Neutrophil (primary cell): ENCODE measurements at regions not wholly inside any gene's neighbourhood (a gene's known extent, or its start where the extent isn't known, plus 50 kb on each side); places are given as distances from the start of the nearest gene placed in this dataset.

ENCODE experiments used
- H3K27ac ChIP-seq: fragments of 200-600 bp; sonication (generic); 2 replicates; pipeline ENCODE4 v1.5.1; 2016; ENCODE audit warnings: mild to moderate bottlenecking, moderate library complexity
- H3K27me3 ChIP-seq: fragments of 200-600 bp; sonication (generic); 2 replicates; pipeline ENCODE4 v1.6.0; 2016; ENCODE audit warnings: mild to moderate bottlenecking
- H3K36me3 ChIP-seq: fragments of 200-600 bp; sonication (generic); 2 replicates; pipeline ENCODE4 v1.5.1; 2017
- H3K4me1 ChIP-seq, 2 experiments: fragments of 200-600 bp in 1 of 2; sonication (generic) in 1 of 2; 1 replicate in 1 of 2; 2 replicates in 1 of 2; pipeline versions ENCODE4 v1.5.1 to v1.6.1; 2013 to 2016; ENCODE audit warnings: low read depth in 1 of 2, low read length in 1 of 2, mild to moderate bottlenecking in 1 of 2, moderate library complexity in 1 of 2; ENCODE audit not compliant: control insufficient read depth in 1 of 2, insufficient read depth in 1 of 2
- H3K4me3 ChIP-seq, 2 experiments: fragments of 200-600 bp in 1 of 2; sonication (generic) in 1 of 2; 1 replicate in 1 of 2; 2 replicates in 1 of 2; pipeline ENCODE4 v1.5.1; 2013 to 2016; ENCODE audit warnings: low read depth in 1 of 2, low read length in 1 of 2, mild to moderate bottlenecking in 1 of 2, moderate library complexity in 1 of 2
- H3K9me3 ChIP-seq: fragments of 200-600 bp; sonication (generic); 2 replicates; pipeline ENCODE4 v1.5.1; 2016
- CTCF ChIP-seq: fragments of 200-600 bp; sonication (generic); IDR thresholded peaks from 2 replicates; pipeline ENCODE4 v1.5.1; 2016; ENCODE audit warnings: antibody characterized with exemption

GRCh38 chr4:152146244-152146643, 385.4 kb upstream of the GATB start:
- Histone ChIP-seq H3K36me3 (no peaks in the 10 kb centered on the region), H3K27ac (no peak overlapping the region), H3K4me1 (no peaks in the 10 kb centered on the region), H3K4me3 (no peak overlapping the region), H3K27me3 (no peaks in the 10 kb centered on the region), H3K9me3 (peaks cover 5% of the 10 kb centered on the region)
- TF ChIP-seq CTCF, result no peak

GRCh38 chr4:152143806-152144205, 383.0 kb upstream of the GATB start:
- Histone ChIP-seq H3K4me1 (no peaks in the 10 kb centered on the region), H3K27ac (no peak overlapping the region), H3K36me3 (no peaks in the 10 kb centered on the region), H3K4me3 (no peak overlapping the region), H3K27me3 (no peaks in the 10 kb centered on the region), H3K9me3 (peaks cover 5% of the 10 kb centered on the region)
- no peak for TF ChIP-seq CTCF

- Histone ChIP-seq H3K4me3 (no peak overlapping the region), H3K27ac (no peak overlapping the region), H3K27me3 (no peaks in the 10 kb centered on the region), H3K4me1 (no peaks in the 10 kb centered on the region), H3K9me3 (no peaks in the 10 kb centered on the region), H3K36me3 (no peaks in the 10 kb centered on the region)
- no peak for TF ChIP-seq CTCF
Measured at GRCh38 chr4:152138451-152138850, 377.6 kb upstream of the GATB start.

GRCh38 chr4:152132776-152133175, 372.0 kb upstream of the GATB start:
- Histone ChIP-seq H3K36me3 (no peaks in the 10 kb centered on the region), H3K4me1 (no peaks in the 10 kb centered on the region), H3K9me3 (no peaks in the 10 kb centered on the region), H3K4me3 (no peak overlapping the region), H3K27ac (no peak overlapping the region), H3K27me3 (no peaks in the 10 kb centered on the region)
- TF ChIP-seq CTCF, result no peak

GRCh38 chr4:152128356-152128755, 367.5 kb upstream of the GATB start:
- Histone ChIP-seq H3K36me3 (no peaks in the 10 kb centered on the region), H3K27me3 (no peaks in the 10 kb centered on the region), H3K27ac (no peak overlapping the region), H3K4me1 (no peaks in the 10 kb centered on the region), H3K4me3 (no peak overlapping the region), H3K9me3 (no peaks in the 10 kb centered on the region)
- TF ChIP-seq CTCF, result no peak

- TF ChIP-seq CTCF, result no peak
- H3K4me1 ChIP-seq, result no peaks in the 10 kb centered on the region
- no peaks in the 10 kb centered on the region for H3K9me3 ChIP-seq
- H3K27me3 ChIP-seq, result no peaks in the 10 kb centered on the region
- no peak overlapping the region for H3K4me3 ChIP-seq
- no peak overlapping the region for H3K27ac ChIP-seq
- no peaks in the 10 kb centered on the region for H3K36me3 ChIP-seq
Measured at GRCh38 chr4:152126238-152126637, 365.4 kb upstream of the GATB start.
